ENCODE measurements at regions not wholly inside any gene's neighbourhood (a gene's known extent, or its start where the extent isn't known, plus 50 kb on each side); places are given as distances from the start of the nearest gene placed in this dataset.

- H3K27me3 Mint-ChIP-seq (ENCODE audit: unreplicated experiment) = peaks cover 3% of the 10 kb centered on the region
- H3K4me3 Mint-ChIP-seq (ENCODE audit: unreplicated experiment) = no peak overlapping the region
Measured at GRCh38 chr2:16181741-16182090, 241.4 kb downstream of the MYCN start.

GRCh38 chr2:16181062-16181740 lies 240.9 kb downstream of the MYCN start:
- TF ChIP-seq, protein P1, sequence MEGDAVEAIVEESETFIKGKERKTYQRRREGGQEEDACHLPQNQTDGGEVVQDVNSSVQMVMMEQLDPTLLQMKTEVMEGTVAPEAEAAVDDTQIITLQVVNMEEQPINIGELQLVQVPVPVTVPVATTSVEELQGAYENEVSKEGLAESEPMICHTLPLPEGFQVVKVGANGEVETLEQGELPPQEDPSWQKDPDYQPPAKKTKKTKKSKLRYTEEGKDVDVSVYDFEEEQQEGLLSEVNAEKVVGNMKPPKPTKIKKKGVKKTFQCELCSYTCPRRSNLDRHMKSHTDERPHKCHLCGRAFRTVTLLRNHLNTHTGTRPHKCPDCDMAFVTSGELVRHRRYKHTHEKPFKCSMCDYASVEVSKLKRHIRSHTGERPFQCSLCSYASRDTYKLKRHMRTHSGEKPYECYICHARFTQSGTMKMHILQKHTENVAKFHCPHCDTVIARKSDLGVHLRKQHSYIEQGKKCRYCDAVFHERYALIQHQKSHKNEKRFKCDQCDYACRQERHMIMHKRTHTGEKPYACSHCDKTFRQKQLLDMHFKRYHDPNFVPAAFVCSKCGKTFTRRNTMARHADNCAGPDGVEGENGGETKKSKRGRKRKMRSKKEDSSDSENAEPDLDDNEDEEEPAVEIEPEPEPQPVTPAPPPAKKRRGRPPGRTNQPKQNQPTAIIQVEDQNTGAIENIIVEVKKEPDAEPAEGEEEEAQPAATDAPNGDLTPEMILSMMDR (IDR thresholded peaks at IDR 0.05; ENCODE audit: partially characterized antibody, unreplicated experiment) = no peak
- DNase-seq = no peak
- Mint-ChIP-seq H3K9me3 (ENCODE audit: unreplicated experiment) (peaks cover 3% of the 10 kb centered on the region), H3K4me1 (ENCODE audit: low read depth, unreplicated experiment) (peaks cover 14% of the 10 kb centered on the region), H3K27me3 (ENCODE audit: unreplicated experiment) (peaks cover 3% of the 10 kb centered on the region), H3K27ac (ENCODE audit: unreplicated experiment) (no peak overlapping the region), H3K4me3 (ENCODE audit: unreplicated experiment) (no peak overlapping the region), H3K36me3 (ENCODE audit: unreplicated experiment) (no peaks in the 10 kb centered on the region)

More at GRCh38 chr2:16181741-16182090, 241.4 kb downstream of the MYCN start:
- TF ChIP-seq, protein P1 (IDR thresholded peaks at IDR 0.05; ENCODE audit: partially characterized antibody, unreplicated experiment) = no peak
- peaks cover 14% of the 10 kb centered on the region for H3K4me1 Mint-ChIP-seq (ENCODE audit: low read depth, unreplicated experiment)
- no peak overlapping the region for H3K27ac Mint-ChIP-seq (ENCODE audit: unreplicated experiment)
- DNase-seq = no peak
- peaks cover 3% of the 10 kb centered on the region for H3K9me3 Mint-ChIP-seq (ENCODE audit: unreplicated experiment)
- H3K36me3 Mint-ChIP-seq (ENCODE audit: unreplicated experiment) = no peaks in the 10 kb centered on the region

GRCh38 chr2:16180631-16181030 lies 240.3 kb downstream of the MYCN start:
- no peak overlapping the region for H3K27ac Mint-ChIP-seq (ENCODE audit: unreplicated experiment)
- peaks cover 14% of the 10 kb centered on the region for H3K4me1 Mint-ChIP-seq (ENCODE audit: low read depth, unreplicated experiment)
- TF ChIP-seq, protein P1 (IDR thresholded peaks at IDR 0.05; ENCODE audit: partially characterized antibody, unreplicated experiment) = no peak

DNA sequence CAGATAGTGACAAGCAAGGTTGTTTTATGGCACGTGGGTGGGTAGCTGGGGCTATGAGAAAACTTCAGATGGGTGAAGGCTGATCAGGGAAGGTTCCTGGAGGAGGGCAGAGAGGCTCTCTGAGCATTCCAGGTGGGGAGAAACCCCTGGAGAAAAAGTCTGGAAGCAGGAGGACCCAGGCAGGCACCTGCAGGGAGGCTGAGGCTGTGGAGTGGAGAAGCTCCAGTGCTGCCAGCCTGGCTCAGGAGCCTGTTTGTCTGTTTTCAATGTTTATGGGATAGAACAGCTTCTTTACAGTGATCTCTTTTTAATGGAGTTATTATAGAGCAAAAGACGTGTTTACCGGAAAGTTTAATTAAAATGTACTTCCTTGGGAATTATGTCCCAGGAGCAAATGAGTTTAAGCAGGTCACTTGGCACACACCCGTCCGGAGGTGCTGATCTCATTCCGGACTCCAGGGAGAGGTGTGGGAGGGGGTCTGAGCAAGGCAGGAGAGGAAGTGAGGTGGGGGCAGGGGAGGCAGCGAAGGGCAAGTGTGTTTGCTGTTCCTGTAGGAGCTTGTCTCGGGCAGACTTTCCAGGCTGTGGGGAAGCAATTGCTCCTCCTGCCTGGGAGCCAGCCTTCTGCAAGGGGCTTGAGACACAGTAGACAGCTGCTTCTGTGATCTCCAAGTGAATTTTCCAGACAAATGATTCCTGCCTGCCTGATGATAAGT lies 239.5 kb downstream of the MYCN start:
- H3K9me3 Mint-ChIP-seq (ENCODE audit: unreplicated experiment) = peaks cover 4% of the 10 kb centered on the region
- TF ChIP-seq, protein P1 (IDR thresholded peaks at IDR 0.05; ENCODE audit: partially characterized antibody, unreplicated experiment) = no peak
- no peak overlapping the region for H3K27ac Mint-ChIP-seq (ENCODE audit: unreplicated experiment)
- DNase-seq = no peak
- peaks cover 11% of the 10 kb centered on the region for H3K4me1 Mint-ChIP-seq (ENCODE audit: low read depth, unreplicated experiment)
- H3K36me3 Mint-ChIP-seq (ENCODE audit: unreplicated experiment) = no peaks in the 10 kb centered on the region
- H3K4me3 Mint-ChIP-seq (ENCODE audit: unreplicated experiment) = no peak overlapping the region
- H3K27me3 Mint-ChIP-seq (ENCODE audit: unreplicated experiment) = peaks cover 3% of the 10 kb centered on the region

More at GRCh38 chr2:16180631-16181030, 240.3 kb downstream of the MYCN start:
- Mint-ChIP-seq H3K36me3 (ENCODE audit: unreplicated experiment) (no peaks in the 10 kb centered on the region), H3K4me3 (ENCODE audit: unreplicated experiment) (no peak overlapping the region), H3K9me3 (ENCODE audit: unreplicated experiment) (peaks cover 4% of the 10 kb centered on the region), H3K27me3 (ENCODE audit: unreplicated experiment) (peaks cover 3% of the 10 kb centered on the region)
- DNase-seq = no peak

DNA sequence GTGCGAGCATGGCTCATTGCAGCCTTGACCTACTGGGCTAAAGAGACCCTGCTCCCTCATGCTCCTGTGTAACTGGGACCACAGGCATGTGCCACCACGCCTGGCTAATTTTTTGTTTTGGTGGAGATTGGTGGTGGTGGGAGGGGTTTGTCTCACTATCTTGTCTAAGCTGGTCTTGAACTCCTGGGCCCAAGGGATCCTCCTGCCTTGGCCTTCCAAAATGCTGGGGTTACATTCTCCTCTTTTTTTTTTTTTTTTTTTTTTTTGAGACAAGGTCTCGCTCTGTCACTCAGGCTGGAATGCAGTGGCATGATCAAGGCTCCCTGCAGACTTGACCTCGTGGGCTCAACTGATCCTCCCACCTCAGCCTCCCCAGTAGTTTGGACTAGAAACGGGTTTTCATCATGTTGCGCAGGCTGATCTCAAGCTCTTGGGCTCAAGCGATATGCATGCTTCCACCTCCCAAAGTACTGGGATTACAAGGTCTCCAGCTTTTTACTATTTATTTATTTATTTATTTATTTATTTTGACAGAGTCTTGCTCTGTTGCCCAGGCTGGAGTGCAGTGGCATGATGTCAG lies 238.3 kb downstream of the MYCN start:
- Mint-ChIP-seq H3K4me3 (ENCODE audit: unreplicated experiment) (no peak overlapping the region), H3K9me3 (ENCODE audit: unreplicated experiment) (peaks cover 4% of the 10 kb centered on the region), H3K36me3 (ENCODE audit: unreplicated experiment) (no peaks in the 10 kb centered on the region), H3K27me3 (ENCODE audit: unreplicated experiment) (peaks cover 3% of the 10 kb centered on the region), H3K4me1 (ENCODE audit: low read depth, unreplicated experiment) (peaks cover 9% of the 10 kb centered on the region), H3K27ac (ENCODE audit: unreplicated experiment) (no peak overlapping the region)
- DNase-seq = no peak
- TF ChIP-seq, protein P1 (IDR thresholded peaks at IDR 0.05; ENCODE audit: partially characterized antibody, unreplicated experiment) = no peak
